Gastroesophageal sphincter (tissue), 3 donors: ENCODE measurements at regions not wholly inside any gene's neighbourhood (a gene's known extent, or its start where the extent isn't known, plus 50 kb on each side); places are given as distances from the start of the nearest gene placed in this dataset.
"Not testable (repeated sequence)": the region's sequence is repeated elsewhere in the genome, so short reads cannot be mapped to it uniquely, and the experiment has no call there.

Experiments used
- CTCF ChIP-seq, 4 experiments: fragments of 200-600 bp in 2 of 4; fragments of 450-650 bp in 2 of 4; sonication (generic) in 1 of 4; IDR thresholded peaks; one replicate each; pipeline ENCODE4 v1.5.1; 2017 to 2019; ENCODE audit warnings: antibody characterized with exemption in 4 of 4, mild to moderate bottlenecking in 2 of 4, moderate library complexity in 2 of 4
- POLR2AphosphoS5 ChIP-seq: sonication (generic); formaldehyde crosslinking; IDR thresholded peaks from one replicate; pipeline ENCODE4 v1.6.1; 2017; ENCODE audit warnings: antibody characterized with exemption

DNA sequence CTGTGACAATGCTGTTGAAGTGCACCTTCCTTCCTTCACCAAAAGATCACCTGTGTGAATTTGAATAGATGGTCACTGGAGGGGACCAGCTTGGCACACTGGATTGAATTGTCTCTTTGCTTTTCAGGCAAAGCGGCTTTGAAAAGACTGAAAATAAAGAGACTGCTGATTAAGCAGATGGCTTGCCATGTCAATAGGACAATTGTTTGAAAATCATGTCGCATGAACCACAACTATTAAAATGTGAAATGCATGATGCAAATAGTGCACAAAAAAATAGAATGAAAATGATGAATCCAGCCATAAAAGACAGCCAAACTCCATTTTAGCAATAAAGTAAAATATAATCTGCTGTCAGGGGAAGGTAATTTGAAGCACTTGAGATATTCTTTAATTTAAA, 415.3 kb downstream of the CCT8L2 start:
- not testable (repeated sequence) for TF ChIP-seq POLR2AphosphoS5; CTCF (IDR thresholded peaks at IDR 0.05)
